GM12865 (cell line): ENCODE measurements at regions not wholly inside any gene's neighbourhood (a gene's known extent, or its start where the extent isn't known, plus 50 kb on each side); places are given as distances from the start of the nearest gene placed in this dataset.
"Not testable (repeated sequence)": the region's sequence is repeated elsewhere in the genome, so short reads cannot be mapped to it uniquely, and the experiment has no call there.

Experiments
- DNase-seq: peaks from one replicate; pipeline ENCODE4 v3.0.0; 2010; ENCODE audit warnings: low read depth
- H3K4me3 ChIP-seq: 2 replicates; pipeline ENCODE4 v1.5.1; 2011; ENCODE audit warnings: mild to moderate bottlenecking, low read depth, low read length, control low read depth
- CTCF ChIP-seq: IDR thresholded peaks from 2 replicates; pipeline ENCODE4 v1.5.1; 2011; ENCODE audit warnings: low read length, control low read depth, low read depth, inconsistent platforms; ENCODE audit not compliant: insufficient read depth; ENCODE audit errors: missing control alignments

- DNase-seq = no peak
- no peak for TF ChIP-seq CTCF
- no peak overlapping the region for H3K4me3 ChIP-seq
Measured at GRCh38 chr7:145735061-145735460, 381.5 kb upstream of the CNTNAP2 start.

- H3K4me3 ChIP-seq = no peak overlapping the region
- DNase-seq = no peak
- no peak for TF ChIP-seq CTCF
Measured at GRCh38 chr7:145732521-145732920, 384.1 kb upstream of the CNTNAP2 start.

GRCh38 chr7:145729691-145730090 is 386.9 kb upstream of the CNTNAP2 start:
- H3K4me3 ChIP-seq = no peak overlapping the region
- no peak for DNase-seq
- no peak for TF ChIP-seq CTCF

GRCh38 chr7:145718129-145718528 is 398.5 kb upstream of the CNTNAP2 start:
- TF ChIP-seq CTCF = no peak

GRCh38 chr7:145700488-145700887 is 416.1 kb upstream of the CNTNAP2 start:
- H3K4me3 ChIP-seq = no peak overlapping the region
- no peak for DNase-seq
- TF ChIP-seq CTCF = no peak

More at GRCh38 chr7:145718129-145718528, 398.5 kb upstream of the CNTNAP2 start:
- DNase-seq = no peak
- H3K4me3 ChIP-seq = no peak overlapping the region

GRCh38 chr7:145698526-145699262 is 417.9 kb upstream of the CNTNAP2 start:
- DNase-seq = no peak
- TF ChIP-seq CTCF = no peak

GRCh38 chr7:145697412-145698107 is 419.0 kb upstream of the CNTNAP2 start:
- not testable (repeated sequence) for H3K4me3 ChIP-seq, DNase-seq

More at GRCh38 chr7:145698526-145699262, 417.9 kb upstream of the CNTNAP2 start:
- no peak overlapping the region for H3K4me3 ChIP-seq
